ENCODE measurements at regions not wholly inside any gene's neighbourhood (a gene's known extent, or its start where the extent isn't known, plus 50 kb on each side); places are given as distances from the start of the nearest gene placed in this dataset.

GRCh38 chr1:55821234-55821633 is 606.1 kb upstream of the USP24 start:
- in situ Hi-C loops (cut with MboI; ENCODE audit: low sequenced_read_pairs, unreplicated experiment), result no loop called here
- TF ChIP-seq CTCF (IDR thresholded peaks at IDR 0.05; ENCODE audit: borderline replicate concordance, control extremely low read depth, extremely low read depth, insufficient read depth, missing control alignments), result no peak
- no peak for DNase-seq (ENCODE audit: low spot score)

- TF ChIP-seq CTCF (IDR thresholded peaks at IDR 0.05; ENCODE audit: borderline replicate concordance, control extremely low read depth, extremely low read depth, insufficient read depth, missing control alignments), result no peak
- in situ Hi-C loops (cut with MboI; ENCODE audit: low sequenced_read_pairs, unreplicated experiment), result no loop called here
- DNase-seq (ENCODE audit: low spot score), result no peak
Measured at GRCh38 chr1:55820501-55820900, 605.3 kb upstream of the USP24 start.

GRCh38 chr1:55819011-55819410 is 603.8 kb upstream of the USP24 start:
- in situ Hi-C loops (cut with MboI; ENCODE audit: low sequenced_read_pairs, unreplicated experiment), result no loop called here
- no peak for TF ChIP-seq CTCF (IDR thresholded peaks at IDR 0.05; ENCODE audit: borderline replicate concordance, control extremely low read depth, extremely low read depth, insufficient read depth, missing control alignments)
- DNase-seq (ENCODE audit: low spot score), result no peak

GRCh38 chr1:55816456-55817426 is 601.6 kb upstream of the USP24 start:
- no peak for TF ChIP-seq CTCF (IDR thresholded peaks at IDR 0.05; ENCODE audit: borderline replicate concordance, control extremely low read depth, extremely low read depth, insufficient read depth, missing control alignments)
- no peak for DNase-seq (ENCODE audit: low spot score)
- in situ Hi-C loops (cut with MboI; ENCODE audit: low sequenced_read_pairs, unreplicated experiment), result no loop called here

- no peak for TF ChIP-seq CTCF (IDR thresholded peaks at IDR 0.05; ENCODE audit: borderline replicate concordance, control extremely low read depth, extremely low read depth, insufficient read depth, missing control alignments)
- no peak for DNase-seq (ENCODE audit: low spot score)
- in situ Hi-C loops (cut with MboI; ENCODE audit: low sequenced_read_pairs, unreplicated experiment), result no loop called here
Measured at GRCh38 chr1:55815745-55816455, 600.7 kb upstream of the USP24 start.

- in situ Hi-C loops (cut with MboI; ENCODE audit: low sequenced_read_pairs, unreplicated experiment), result no loop called here
- no peak for TF ChIP-seq CTCF (IDR thresholded peaks at IDR 0.05; ENCODE audit: borderline replicate concordance, control extremely low read depth, extremely low read depth, insufficient read depth, missing control alignments)
- DNase-seq (ENCODE audit: low spot score), result no peak
Measured at GRCh38 chr1:55814967-55815366, 599.8 kb upstream of the USP24 start.

Data from GM13976 (cell line).